Stimulated activated CD8-positive, alpha-beta memory T cell treated with anti-CD3 and anti-CD28 coated beads, Interleukin-7, amount 100 ng/mL, for 24 hours (primary cell): ENCODE measurements at regions not wholly inside any gene's neighbourhood (a gene's known extent, or its start where the extent isn't known, plus 50 kb on each side); places are given as distances from the start of the nearest gene placed in this dataset.
"Not testable (repeated sequence)": the region's sequence is repeated elsewhere in the genome, so short reads cannot be mapped to it uniquely, and the experiment has no call there.

ENCODE experiments used
- DNase-seq: peaks from one replicate; pipeline ENCODE4 v3.0.0-alpha.2; 2020; ENCODE audit warnings: low read depth

- no peak for DNase-seq
These were observed 1672.4 kb upstream of the AGA start for GRCh38 chr4:179114615-179115014.

GRCh38 chr4:179116011-179116410 lies 1673.8 kb upstream of the AGA start:
- DNase-seq = no peak

- no peak for DNase-seq
These were observed 1674.3 kb upstream of the AGA start for GRCh38 chr4:179116581-179116980.

- DNase-seq = no peak
These were observed 1680.8 kb upstream of the AGA start for GRCh38 chr4:179123084-179123483.

- DNase-seq = no peak
These were observed 1682.2 kb upstream of the AGA start for GRCh38 chr4:179124419-179124818.

GRCh38 chr4:179124957-179125356 lies 1682.7 kb upstream of the AGA start:
- no peak for DNase-seq

GRCh38 chr4:179125870-179126269 lies 1683.6 kb upstream of the AGA start:
- DNase-seq = no peak

- no peak for DNase-seq
These were observed 1686.1 kb upstream of the AGA start for GRCh38 chr4:179128299-179128698.

GRCh38 chr4:179130122-179130714 lies 1688.0 kb upstream of the AGA start:
- no peak for DNase-seq

GRCh38 chr4:179145746-179146525 lies 1703.7 kb upstream of the AGA start:
- no peak for DNase-seq

GRCh38 chr4:179151770-179152169 lies 1709.5 kb upstream of the AGA start:
- no peak for DNase-seq

GRCh38 chr4:179163147-179163546 lies 1720.9 kb upstream of the AGA start:
- no peak for DNase-seq

GRCh38 chr4:179164267-179164999 lies 1722.2 kb upstream of the AGA start:
- no peak for DNase-seq

- no peak for DNase-seq
These were observed 1722.9 kb upstream of the AGA start for GRCh38 chr4:179165000-179165738.

- no peak for DNase-seq
These were observed 1723.6 kb upstream of the AGA start for GRCh38 chr4:179165862-179166261.

- DNase-seq = not testable (repeated sequence)
These were observed 1728.1 kb upstream of the AGA start for GRCh38 chr4:179170308-179170707.

GRCh38 chr4:179182741-179183140 lies 1740.5 kb upstream of the AGA start:
- no peak for DNase-seq

GRCh38 chr4:179195887-179196286 lies 1753.7 kb upstream of the AGA start:
- DNase-seq = no peak

- DNase-seq = no peak
These were observed 1754.3 kb upstream of the AGA start for GRCh38 chr4:179196511-179196910.

- no peak for DNase-seq
These were observed 1758.4 kb upstream of the AGA start for GRCh38 chr4:179200681-179201080.

- no peak for DNase-seq
These were observed 1783.4 kb upstream of the AGA start for GRCh38 chr4:179225594-179225993.

- DNase-seq = no peak
These were observed 1806.6 kb upstream of the AGA start for GRCh38 chr4:179248821-179249220.
